WTC11 (cell line): ENCODE measurements at regions not wholly inside any gene's neighbourhood (a gene's known extent, or its start where the extent isn't known, plus 50 kb on each side); places are given as distances from the start of the nearest gene placed in this dataset.

Source experiments
- ATAC-seq: fragments of 200-7000 bp; cut with Tn5 transposase; 2 replicates; pipeline ENCODE4 v1.10.0; 2021; ENCODE audit warnings: mild to moderate bottlenecking, moderate library complexity
- CTCF ChIA-PET: fragments of 300-600 bp; sonication (Branson Sonifier 250); formaldehyde crosslinking; loops from one replicate; lab custom pipeline; 2021; ENCODE audit warnings: antibody characterized with exemption; lab: Charles Lee
- POLR2A ChIA-PET: fragments of 350-600 bp; sonication (Branson Sonifier 250); formaldehyde crosslinking; loops from one replicate; lab custom pipeline; 2021; ENCODE audit warnings: antibody characterized with exemption; lab: Charles Lee
- DNase-seq: peaks from one replicate; pipeline ENCODE4 v3.0.0; 2021; ENCODE audit warnings: low spot score
- H3K27ac Mint-ChIP-seq: 2 replicates; pipeline ENCODE4 v1.8.0; 2021; ENCODE audit warnings: mixed read lengths
- H3K27me3 Mint-ChIP-seq: 2 replicates; pipeline ENCODE4 v1.8.0; 2021; ENCODE audit warnings: low read depth, mild to moderate bottlenecking, moderate library complexity, mixed read lengths
- H3K36me3 Mint-ChIP-seq: 2 replicates; pipeline ENCODE4 v1.8.0; 2021; ENCODE audit warnings: mixed read lengths
- H3K4me1 Mint-ChIP-seq: 2 replicates; pipeline ENCODE4 v1.8.0; 2022; ENCODE audit warnings: mixed read lengths
- H3K4me3 Mint-ChIP-seq: 2 replicates; pipeline ENCODE4 v1.8.0; 2021; ENCODE audit warnings: mild to moderate bottlenecking, moderate library complexity, mixed read lengths
- H3K9me3 Mint-ChIP-seq: 2 replicates; pipeline ENCODE4 v1.8.0; 2021; ENCODE audit warnings: mixed read lengths
- ATF1 ChIP-seq: sonication (generic); formaldehyde crosslinking; IDR thresholded peaks from 2 replicates; pipeline ENCODE4 v1.8.1; 2023; ENCODE audit warnings: mild to moderate bottlenecking, moderate library complexity, missing genetic modification reagents
- CREB1 ChIP-seq: sonication (generic); formaldehyde crosslinking; IDR thresholded peaks from 2 replicates; pipeline ENCODE4 v1.8.0; 2023; ENCODE audit warnings: mild to moderate bottlenecking, missing genetic modification reagents
- EMX1 ChIP-seq: fragments of 250-450 bp; sonication (Bioruptor Pico); IDR thresholded peaks from 2 replicates; pipeline ENCODE4 v1.8.0; 2021; ENCODE audit warnings: mild to moderate bottlenecking
- FOXP1 ChIP-seq: sonication (generic); formaldehyde crosslinking; IDR thresholded peaks from 2 replicates; pipeline ENCODE4 v1.8.0; 2022; ENCODE audit warnings: missing genetic modification reagents, mild to moderate bottlenecking, moderate library complexity, borderline replicate concordance
- MYBL2 ChIP-seq: sonication (generic); formaldehyde crosslinking; IDR thresholded peaks from 2 replicates; pipeline ENCODE4 v1.8.1; 2023; ENCODE audit warnings: mild to moderate bottlenecking, moderate library complexity, missing genetic modification reagents
- RORB ChIP-seq: fragments of 250-450 bp; sonication (Bioruptor Pico); IDR thresholded peaks from 2 replicates; pipeline ENCODE4 v1.9.0; 2021; ENCODE audit warnings: mild to moderate bottlenecking
- SMAD3 ChIP-seq: sonication (generic); formaldehyde crosslinking; IDR thresholded peaks from 2 replicates; pipeline ENCODE4 v1.8.0; 2022; ENCODE audit warnings: missing genetic modification reagents, mild to moderate bottlenecking, borderline replicate concordance
- TEAD1 ChIP-seq: sonication (generic); formaldehyde crosslinking; IDR thresholded peaks from 2 replicates; pipeline ENCODE4 v1.8.0; 2022; ENCODE audit warnings: mild to moderate bottlenecking, missing genetic modification reagents
- TEAD4 ChIP-seq: sonication (generic); formaldehyde crosslinking; IDR thresholded peaks from 2 replicates; pipeline ENCODE4 v1.8.0; 2022; ENCODE audit warnings: mild to moderate bottlenecking, missing genetic modification reagents
- ZNF232 ChIP-seq: sonication (generic); formaldehyde crosslinking; IDR thresholded peaks from 2 replicates; pipeline ENCODE4 v1.8.0; 2022; ENCODE audit warnings: mild to moderate bottlenecking, missing genetic modification reagents
- ZNF263 ChIP-seq: sonication (generic); formaldehyde crosslinking; IDR thresholded peaks from 2 replicates; pipeline ENCODE4 v1.8.1; 2022; ENCODE audit warnings: low read depth, mild to moderate bottlenecking, moderate library complexity, missing genetic modification reagents
- ZNF317 ChIP-seq: sonication (generic); formaldehyde crosslinking; IDR thresholded peaks from 2 replicates; pipeline ENCODE4 v1.8.1; 2023; ENCODE audit warnings: low read depth, mild to moderate bottlenecking, moderate library complexity, missing genetic modification reagents, borderline replicate concordance
- TF ChIP-seq, protein P1 (sequence below): sonication (generic); formaldehyde crosslinking; IDR thresholded peaks from 2 replicates; pipeline ENCODE4 v1.8.1; 2022; ENCODE audit warnings: mild to moderate bottlenecking, moderate library complexity, missing genetic modification reagents
- TF ChIP-seq, protein P2 (sequence below): sonication (generic); formaldehyde crosslinking; IDR thresholded peaks from 2 replicates; pipeline ENCODE4 v1.8.0; 2022; ENCODE audit warnings: mild to moderate bottlenecking, missing genetic modification reagents
- TF ChIP-seq, protein P3 (sequence below): sonication (generic); formaldehyde crosslinking; IDR thresholded peaks from 2 replicates; pipeline ENCODE4 v1.8.0; 2023; ENCODE audit warnings: missing genetic modification reagents, mild to moderate bottlenecking, borderline replicate concordance
- TF ChIP-seq, protein P4 (sequence below): sonication (generic); formaldehyde crosslinking; IDR thresholded peaks from 2 replicates; pipeline ENCODE4 v1.8.0; 2023; ENCODE audit warnings: mild to moderate bottlenecking, missing genetic modification reagents
- TF ChIP-seq, protein P5 (sequence below): sonication (generic); formaldehyde crosslinking; conservative IDR thresholded peaks from 2 replicates; pipeline ENCODE4 v1.8.1; 2023; ENCODE audit warnings: mild to moderate bottlenecking, low read depth, missing genetic modification reagents, moderate library complexity
- TF ChIP-seq, protein P6 (sequence below): sonication (generic); formaldehyde crosslinking; IDR thresholded peaks from 2 replicates; pipeline ENCODE4 v1.8.1; 2022; ENCODE audit warnings: mild to moderate bottlenecking, missing genetic modification reagents, moderate library complexity, borderline replicate concordance
- TF ChIP-seq, protein P7 (sequence below): sonication (generic); formaldehyde crosslinking; IDR thresholded peaks from 2 replicates; pipeline ENCODE4 v1.8.1; 2023; ENCODE audit warnings: mild to moderate bottlenecking, missing genetic modification reagents

DNA sequence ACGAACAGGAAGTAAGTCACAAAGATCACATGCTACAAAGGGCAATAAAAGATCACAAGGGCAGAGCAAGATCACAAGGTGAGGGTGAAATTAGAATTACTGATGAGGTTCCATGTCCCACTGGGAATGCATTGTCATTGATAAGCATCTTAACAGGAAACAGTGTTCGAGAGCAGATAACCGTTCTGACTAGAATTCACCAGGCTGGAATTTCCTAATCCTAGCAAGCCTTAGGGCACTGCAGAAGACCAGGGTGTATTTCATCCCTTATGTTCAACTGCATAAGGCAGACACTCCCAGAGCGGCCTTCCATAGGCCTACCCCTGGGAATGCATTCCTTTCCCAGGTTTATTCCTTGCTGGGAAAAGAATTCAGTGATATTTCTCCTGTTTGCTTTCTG is 980.6 kb upstream of the LCORL start:
- POLR2A ChIA-PET: no interaction called here
- Mint-ChIP-seq H3K4me1 (peaks cover 8% of the 10 kb centered on the region), H3K36me3 (peaks cover 51% of the 10 kb centered on the region), H3K27ac (no peak overlapping the region), H3K27me3 (no peaks in the 10 kb centered on the region), H3K4me3 (no peak overlapping the region), H3K9me3 (peaks cover 52% of the 10 kb centered on the region)
- ATAC-seq (no peak), DNase-seq (peak; percentile 21)
- TF ChIP-seq TEAD1 (CRISPR knock-in tag): peak; percentile 42; the same call in 1 of the 2 replicates
- TF ChIP-seq, protein P1, sequence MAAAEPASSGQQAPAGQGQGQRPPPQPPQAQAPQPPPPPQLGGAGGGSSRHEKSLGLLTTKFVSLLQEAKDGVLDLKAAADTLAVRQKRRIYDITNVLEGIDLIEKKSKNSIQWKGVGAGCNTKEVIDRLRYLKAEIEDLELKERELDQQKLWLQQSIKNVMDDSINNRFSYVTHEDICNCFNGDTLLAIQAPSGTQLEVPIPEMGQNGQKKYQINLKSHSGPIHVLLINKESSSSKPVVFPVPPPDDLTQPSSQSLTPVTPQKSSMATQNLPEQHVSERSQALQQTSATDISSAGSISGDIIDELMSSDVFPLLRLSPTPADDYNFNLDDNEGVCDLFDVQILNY (CRISPR knock-in tag): no peak
- CTCF ChIA-PET: no interaction called here

DNA sequence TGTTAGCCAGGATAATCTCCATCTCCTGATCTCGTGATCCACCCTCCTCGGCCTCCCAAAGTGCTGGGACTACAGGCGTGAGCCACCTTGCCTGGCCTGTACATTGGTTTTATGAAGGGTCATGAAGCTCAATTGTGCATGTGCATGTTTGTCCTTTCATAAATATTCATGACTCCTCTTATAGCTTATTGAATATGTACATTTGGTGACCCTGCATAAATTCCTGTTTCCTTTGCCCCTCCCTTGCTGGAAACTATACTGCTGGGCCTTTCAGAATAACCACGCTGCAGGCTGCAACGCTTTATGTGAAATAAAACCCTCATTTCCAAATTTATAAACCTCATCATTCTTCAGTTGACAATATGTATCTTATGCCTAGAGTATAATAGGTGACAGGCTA is 978.0 kb upstream of the LCORL start:
- CTCF ChIA-PET: no interaction called here
- POLR2A ChIA-PET: no interaction called here
- ATAC-seq (no peak), DNase-seq (no peak)
- Mint-ChIP-seq H3K27me3 (no peaks in the 10 kb centered on the region), H3K4me3 (no peak overlapping the region), H3K27ac (no peak overlapping the region), H3K4me1 (no peaks in the 10 kb centered on the region), H3K9me3 (peaks cover 72% of the 10 kb centered on the region), H3K36me3 (peaks cover 72% of the 10 kb centered on the region)
- TF ChIP-seq ATF1 (no peak), ZNF232 (CRISPR knock-in tag) (no peak), CREB1 (CRISPR knock-in tag) (no peak), TEAD4 (CRISPR knock-in tag) (no peak), MYBL2 (CRISPR knock-in tag) (no peak), RORB (CRISPR knock-in tag) (no peak), FOXP1 (CRISPR knock-in tag) (no peak), SMAD3 (CRISPR knock-in tag) (no peak), ZNF317 (no peak), EMX1 (CRISPR knock-in tag) (no peak), ZNF263 (CRISPR knock-in tag) (no peak)
- TF ChIP-seq, protein P2, sequence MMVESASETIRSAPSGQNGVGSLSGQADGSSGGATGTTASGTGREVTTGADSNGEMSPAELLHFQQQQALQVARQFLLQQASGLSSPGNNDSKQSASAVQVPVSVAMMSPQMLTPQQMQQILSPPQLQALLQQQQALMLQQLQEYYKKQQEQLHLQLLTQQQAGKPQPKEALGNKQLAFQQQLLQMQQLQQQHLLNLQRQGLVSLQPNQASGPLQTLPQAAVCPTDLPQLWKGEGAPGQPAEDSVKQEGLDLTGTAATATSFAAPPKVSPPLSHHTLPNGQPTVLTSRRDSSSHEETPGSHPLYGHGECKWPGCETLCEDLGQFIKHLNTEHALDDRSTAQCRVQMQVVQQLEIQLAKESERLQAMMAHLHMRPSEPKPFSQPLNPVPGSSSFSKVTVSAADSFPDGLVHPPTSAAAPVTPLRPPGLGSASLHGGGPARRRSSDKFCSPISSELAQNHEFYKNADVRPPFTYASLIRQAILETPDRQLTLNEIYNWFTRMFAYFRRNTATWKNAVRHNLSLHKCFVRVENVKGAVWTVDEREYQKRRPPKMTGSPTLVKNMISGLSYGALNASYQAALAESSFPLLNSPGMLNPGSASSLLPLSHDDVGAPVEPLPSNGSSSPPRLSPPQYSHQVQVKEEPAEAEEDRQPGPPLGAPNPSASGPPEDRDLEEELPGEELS (CRISPR knock-in tag): no peak
- TF ChIP-seq, protein P3, sequence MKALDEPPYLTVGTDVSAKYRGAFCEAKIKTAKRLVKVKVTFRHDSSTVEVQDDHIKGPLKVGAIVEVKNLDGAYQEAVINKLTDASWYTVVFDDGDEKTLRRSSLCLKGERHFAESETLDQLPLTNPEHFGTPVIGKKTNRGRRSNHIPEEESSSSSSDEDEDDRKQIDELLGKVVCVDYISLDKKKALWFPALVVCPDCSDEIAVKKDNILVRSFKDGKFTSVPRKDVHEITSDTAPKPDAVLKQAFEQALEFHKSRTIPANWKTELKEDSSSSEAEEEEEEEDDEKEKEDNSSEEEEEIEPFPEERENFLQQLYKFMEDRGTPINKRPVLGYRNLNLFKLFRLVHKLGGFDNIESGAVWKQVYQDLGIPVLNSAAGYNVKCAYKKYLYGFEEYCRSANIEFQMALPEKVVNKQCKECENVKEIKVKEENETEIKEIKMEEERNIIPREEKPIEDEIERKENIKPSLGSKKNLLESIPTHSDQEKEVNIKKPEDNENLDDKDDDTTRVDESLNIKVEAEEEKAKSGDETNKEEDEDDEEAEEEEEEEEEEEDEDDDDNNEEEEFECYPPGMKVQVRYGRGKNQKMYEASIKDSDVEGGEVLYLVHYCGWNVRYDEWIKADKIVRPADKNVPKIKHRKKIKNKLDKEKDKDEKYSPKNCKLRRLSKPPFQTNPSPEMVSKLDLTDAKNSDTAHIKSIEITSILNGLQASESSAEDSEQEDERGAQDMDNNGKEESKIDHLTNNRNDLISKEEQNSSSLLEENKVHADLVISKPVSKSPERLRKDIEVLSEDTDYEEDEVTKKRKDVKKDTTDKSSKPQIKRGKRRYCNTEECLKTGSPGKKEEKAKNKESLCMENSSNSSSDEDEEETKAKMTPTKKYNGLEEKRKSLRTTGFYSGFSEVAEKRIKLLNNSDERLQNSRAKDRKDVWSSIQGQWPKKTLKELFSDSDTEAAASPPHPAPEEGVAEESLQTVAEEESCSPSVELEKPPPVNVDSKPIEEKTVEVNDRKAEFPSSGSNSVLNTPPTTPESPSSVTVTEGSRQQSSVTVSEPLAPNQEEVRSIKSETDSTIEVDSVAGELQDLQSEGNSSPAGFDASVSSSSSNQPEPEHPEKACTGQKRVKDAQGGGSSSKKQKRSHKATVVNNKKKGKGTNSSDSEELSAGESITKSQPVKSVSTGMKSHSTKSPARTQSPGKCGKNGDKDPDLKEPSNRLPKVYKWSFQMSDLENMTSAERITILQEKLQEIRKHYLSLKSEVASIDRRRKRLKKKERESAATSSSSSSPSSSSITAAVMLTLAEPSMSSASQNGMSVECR: no peak
- TF ChIP-seq, protein P4, sequence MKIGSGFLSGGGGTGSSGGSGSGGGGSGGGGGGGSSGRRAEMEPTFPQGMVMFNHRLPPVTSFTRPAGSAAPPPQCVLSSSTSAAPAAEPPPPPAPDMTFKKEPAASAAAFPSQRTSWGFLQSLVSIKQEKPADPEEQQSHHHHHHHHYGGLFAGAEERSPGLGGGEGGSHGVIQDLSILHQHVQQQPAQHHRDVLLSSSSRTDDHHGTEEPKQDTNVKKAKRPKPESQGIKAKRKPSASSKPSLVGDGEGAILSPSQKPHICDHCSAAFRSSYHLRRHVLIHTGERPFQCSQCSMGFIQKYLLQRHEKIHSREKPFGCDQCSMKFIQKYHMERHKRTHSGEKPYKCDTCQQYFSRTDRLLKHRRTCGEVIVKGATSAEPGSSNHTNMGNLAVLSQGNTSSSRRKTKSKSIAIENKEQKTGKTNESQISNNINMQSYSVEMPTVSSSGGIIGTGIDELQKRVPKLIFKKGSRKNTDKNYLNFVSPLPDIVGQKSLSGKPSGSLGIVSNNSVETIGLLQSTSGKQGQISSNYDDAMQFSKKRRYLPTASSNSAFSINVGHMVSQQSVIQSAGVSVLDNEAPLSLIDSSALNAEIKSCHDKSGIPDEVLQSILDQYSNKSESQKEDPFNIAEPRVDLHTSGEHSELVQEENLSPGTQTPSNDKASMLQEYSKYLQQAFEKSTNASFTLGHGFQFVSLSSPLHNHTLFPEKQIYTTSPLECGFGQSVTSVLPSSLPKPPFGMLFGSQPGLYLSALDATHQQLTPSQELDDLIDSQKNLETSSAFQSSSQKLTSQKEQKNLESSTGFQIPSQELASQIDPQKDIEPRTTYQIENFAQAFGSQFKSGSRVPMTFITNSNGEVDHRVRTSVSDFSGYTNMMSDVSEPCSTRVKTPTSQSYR (CRISPR knock-in tag): no peak
- TF ChIP-seq, protein P5, sequence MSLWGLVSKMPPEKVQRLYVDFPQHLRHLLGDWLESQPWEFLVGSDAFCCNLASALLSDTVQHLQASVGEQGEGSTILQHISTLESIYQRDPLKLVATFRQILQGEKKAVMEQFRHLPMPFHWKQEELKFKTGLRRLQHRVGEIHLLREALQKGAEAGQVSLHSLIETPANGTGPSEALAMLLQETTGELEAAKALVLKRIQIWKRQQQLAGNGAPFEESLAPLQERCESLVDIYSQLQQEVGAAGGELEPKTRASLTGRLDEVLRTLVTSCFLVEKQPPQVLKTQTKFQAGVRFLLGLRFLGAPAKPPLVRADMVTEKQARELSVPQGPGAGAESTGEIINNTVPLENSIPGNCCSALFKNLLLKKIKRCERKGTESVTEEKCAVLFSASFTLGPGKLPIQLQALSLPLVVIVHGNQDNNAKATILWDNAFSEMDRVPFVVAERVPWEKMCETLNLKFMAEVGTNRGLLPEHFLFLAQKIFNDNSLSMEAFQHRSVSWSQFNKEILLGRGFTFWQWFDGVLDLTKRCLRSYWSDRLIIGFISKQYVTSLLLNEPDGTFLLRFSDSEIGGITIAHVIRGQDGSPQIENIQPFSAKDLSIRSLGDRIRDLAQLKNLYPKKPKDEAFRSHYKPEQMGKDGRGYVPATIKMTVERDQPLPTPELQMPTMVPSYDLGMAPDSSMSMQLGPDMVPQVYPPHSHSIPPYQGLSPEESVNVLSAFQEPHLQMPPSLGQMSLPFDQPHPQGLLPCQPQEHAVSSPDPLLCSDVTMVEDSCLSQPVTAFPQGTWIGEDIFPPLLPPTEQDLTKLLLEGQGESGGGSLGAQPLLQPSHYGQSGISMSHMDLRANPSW (CRISPR knock-in tag): no peak
- TF ChIP-seq, protein P6, sequence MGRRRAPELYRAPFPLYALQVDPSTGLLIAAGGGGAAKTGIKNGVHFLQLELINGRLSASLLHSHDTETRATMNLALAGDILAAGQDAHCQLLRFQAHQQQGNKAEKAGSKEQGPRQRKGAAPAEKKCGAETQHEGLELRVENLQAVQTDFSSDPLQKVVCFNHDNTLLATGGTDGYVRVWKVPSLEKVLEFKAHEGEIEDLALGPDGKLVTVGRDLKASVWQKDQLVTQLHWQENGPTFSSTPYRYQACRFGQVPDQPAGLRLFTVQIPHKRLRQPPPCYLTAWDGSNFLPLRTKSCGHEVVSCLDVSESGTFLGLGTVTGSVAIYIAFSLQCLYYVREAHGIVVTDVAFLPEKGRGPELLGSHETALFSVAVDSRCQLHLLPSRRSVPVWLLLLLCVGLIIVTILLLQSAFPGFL (CRISPR knock-in tag): no peak
- TF ChIP-seq, protein P7, sequence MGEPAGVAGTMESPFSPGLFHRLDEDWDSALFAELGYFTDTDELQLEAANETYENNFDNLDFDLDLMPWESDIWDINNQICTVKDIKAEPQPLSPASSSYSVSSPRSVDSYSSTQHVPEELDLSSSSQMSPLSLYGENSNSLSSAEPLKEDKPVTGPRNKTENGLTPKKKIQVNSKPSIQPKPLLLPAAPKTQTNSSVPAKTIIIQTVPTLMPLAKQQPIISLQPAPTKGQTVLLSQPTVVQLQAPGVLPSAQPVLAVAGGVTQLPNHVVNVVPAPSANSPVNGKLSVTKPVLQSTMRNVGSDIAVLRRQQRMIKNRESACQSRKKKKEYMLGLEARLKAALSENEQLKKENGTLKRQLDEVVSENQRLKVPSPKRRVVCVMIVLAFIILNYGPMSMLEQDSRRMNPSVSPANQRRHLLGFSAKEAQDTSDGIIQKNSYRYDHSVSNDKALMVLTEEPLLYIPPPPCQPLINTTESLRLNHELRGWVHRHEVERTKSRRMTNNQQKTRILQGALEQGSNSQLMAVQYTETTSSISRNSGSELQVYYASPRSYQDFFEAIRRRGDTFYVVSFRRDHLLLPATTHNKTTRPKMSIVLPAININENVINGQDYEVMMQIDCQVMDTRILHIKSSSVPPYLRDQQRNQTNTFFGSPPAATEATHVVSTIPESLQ (CRISPR knock-in tag): no peak
